CD4-positive, alpha-beta T cell treated with Interleukin-15 for 4 hours (primary cell): ENCODE measurements at regions not wholly inside any gene's neighbourhood (a gene's known extent, or its start where the extent isn't known, plus 50 kb on each side); places are given as distances from the start of the nearest gene placed in this dataset.

Experiments
- DNase-seq: peaks from one replicate; pipeline ENCODE4 v3.0.0-alpha.2; 2020; ENCODE audit warnings: low spot score

DNA sequence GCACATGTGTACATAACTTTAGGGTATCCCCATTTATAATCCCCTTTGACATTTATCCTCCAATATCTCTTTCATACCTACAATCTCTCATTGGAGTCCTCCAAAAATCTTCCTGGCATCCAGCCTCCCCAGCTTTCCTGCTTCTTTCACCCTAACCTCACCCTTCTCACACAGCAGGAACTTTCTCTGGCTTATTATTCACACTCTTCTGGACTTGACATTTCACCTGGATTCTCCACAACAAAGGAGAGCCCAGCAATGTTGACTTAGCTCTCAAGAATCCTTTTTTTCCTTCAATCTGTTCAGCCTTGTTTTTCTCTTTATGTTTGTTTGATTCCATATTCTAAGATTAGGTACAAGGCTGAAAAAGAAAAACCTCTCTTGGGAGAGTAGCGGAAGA is 783.6 kb upstream of the ACVR2A start:
- no peak for DNase-seq

DNA sequence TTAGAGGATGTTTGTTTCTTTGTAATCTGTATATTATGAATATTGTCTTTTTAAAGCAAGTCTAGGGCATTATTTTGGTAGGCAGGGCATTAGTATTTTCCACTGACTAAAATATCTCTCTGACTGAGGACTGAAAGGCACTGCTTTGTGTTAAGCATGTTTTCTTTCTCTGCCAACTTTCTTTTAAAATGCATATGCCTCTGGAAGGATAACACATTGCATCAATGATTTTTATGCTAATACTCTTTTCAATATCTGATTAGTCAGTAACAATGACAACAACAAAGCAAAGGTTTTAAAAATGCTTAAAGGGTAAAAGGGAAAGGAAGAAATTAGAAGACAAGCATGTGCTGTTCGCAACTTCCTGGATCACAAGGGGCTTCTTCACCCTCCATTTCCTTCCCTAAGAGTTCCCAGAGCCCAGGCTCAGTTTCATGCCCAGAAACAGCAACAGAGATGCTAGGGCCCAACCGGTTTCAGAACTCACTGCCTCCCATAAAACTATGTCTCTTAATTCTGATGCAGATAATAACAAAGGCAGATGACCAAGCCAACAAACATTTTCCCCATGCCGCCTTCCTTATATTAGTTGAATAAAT is 786.8 kb upstream of the ACVR2A start:
- DNase-seq = no peak

DNA sequence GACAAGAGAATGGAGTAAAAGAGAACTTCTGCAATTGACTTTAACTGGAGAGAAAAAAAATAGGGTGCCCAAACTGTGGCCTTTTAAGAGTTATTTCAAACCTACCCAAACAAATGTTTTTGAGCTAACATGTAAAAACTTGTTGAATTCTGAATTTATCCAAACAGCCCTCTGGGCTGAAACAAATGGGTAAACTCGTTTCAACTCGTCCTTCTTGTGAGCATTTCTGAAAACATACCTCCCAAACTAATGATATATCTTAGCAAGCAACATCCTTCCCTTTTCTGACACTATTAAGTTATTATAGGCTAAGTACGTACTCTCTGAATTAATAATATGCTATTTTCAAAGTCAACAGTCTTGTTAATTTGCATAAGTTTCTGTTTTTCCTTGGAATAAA is 793.0 kb upstream of the ACVR2A start:
- no peak for DNase-seq

DNA sequence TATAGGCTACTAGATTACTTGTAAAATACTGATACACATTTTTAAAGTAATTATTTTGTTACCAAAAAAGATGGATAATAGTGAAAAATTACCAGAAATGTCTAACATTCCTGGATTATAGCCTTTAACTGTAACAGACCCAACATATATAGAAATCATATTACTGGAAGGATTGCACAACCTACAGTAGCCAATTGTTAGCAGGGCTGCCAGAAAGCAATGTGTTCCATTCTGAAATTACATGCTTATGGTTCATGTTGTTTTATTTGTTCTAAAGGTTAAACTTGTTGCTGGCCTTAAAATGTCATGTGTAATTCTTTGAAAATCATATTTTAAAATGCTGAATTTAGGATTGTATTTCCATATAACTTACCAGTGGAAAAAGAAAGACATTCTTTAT is 793.6 kb upstream of the ACVR2A start:
- no peak for DNase-seq

DNA sequence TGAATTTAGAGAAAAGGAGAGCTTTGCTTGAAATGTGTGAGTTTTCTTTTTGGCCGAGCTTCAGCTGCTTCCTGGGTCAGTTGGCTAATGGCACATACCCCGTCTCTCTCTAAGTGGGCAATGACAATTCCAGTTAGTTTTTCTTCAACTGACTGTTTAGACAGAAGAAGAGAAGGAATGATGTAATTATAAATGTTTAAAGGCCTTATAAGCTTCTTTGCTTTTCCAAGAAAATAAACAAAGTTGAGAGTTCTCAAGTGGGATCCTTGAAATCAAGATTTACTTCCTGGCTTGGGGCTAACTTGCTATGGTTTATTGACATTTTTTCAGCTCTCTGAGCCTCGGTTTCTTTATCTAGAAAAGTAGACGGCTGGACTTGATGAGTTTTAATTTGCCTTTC is 794.9 kb upstream of the ACVR2A start:
- DNase-seq = no peak

DNA sequence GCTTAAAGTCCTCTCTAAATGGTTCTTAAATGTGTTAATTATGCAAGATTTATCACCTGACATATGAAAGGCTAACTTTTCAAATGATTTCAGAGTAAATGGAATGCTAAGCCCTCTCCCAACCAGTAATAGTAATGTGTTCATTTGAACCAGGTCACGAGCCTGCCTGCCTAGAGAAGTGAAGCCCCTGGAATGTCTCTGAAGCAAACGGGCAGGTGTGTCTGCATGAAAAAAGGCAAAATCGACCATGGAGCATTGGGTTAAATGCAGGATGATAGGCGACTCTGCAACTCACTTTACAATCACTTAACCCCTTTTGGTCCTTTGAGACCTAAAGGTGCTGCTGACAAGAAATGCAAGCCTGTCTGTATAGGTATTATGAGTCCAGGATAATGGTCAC is 798.4 kb upstream of the ACVR2A start:
- no peak for DNase-seq

DNA sequence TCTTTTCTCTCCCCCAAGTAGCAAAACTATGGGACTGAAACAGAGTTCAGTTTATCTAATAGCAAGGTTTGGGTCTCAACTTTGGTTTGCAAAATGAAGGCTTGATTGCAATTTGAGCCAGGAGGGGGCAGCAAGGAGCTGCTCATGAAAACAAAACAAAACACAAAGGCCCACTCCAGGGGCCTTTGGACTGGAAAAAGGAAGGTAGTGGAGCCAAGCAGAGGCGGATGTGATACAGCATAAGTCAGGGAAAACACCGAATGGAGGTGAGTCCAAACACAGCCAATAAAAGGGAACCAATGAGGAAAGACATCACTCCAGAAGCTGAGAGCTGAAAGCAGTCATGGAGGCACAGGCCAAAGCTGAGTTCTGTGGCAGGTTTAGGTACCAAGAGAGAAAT is 799.7 kb upstream of the ACVR2A start:
- DNase-seq = peak; percentile 21

DNA sequence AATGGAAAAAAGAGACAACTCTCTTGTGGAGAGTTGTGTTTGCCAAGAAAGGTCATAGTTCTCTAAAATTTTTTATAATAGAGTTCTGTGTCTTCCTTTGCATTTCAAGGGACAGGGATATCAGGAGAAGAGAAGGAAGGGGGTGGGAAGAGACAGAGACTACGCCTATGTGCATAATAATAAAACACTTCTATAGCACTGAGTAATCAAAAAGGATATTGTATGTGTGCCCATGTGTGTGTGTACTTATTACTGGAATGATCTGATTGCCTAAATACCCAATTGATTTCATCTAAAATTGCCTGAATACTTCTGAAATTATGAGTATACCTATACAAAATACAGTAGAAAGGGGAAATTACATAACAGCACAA is 803.7 kb upstream of the ACVR2A start:
- DNase-seq = no peak

DNA sequence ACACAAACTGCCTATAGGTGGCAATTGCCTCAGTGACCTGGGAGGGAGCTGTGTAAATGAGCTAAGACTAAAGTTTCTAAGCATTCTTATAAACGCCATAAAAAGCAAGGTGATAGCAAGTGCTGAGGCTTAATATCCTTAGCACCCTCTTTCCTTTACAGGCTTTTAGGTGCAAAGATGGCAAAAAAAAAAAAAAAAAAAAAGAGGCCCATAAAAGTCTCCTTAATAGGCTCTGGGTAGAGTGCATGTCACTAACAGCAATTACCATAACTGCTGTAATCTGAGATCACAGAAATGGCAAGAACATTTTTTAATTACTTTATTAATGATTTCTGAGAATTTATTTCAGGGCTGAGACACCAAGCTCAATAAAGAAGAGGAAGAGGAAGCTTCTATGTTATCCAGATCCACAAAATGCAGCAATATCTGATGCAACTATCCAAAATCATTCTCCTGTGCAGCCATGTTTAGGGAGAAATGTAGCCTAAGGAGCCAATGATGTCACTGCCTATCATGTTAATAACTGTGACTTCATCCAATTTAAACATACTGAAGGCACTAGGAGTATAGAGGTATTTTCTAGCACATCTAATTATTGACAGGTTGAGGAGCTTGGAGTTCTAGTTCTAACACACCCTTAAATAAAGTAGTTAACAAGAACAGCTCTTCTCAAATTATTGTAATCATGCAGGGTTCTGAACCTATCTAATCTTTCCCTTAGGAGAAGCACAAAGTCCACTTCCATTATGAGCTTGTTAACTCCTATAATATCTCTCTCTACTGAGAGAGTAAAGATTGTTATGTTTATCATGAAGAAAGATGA is 804.3 kb upstream of the ACVR2A start:
- no peak for DNase-seq

DNA sequence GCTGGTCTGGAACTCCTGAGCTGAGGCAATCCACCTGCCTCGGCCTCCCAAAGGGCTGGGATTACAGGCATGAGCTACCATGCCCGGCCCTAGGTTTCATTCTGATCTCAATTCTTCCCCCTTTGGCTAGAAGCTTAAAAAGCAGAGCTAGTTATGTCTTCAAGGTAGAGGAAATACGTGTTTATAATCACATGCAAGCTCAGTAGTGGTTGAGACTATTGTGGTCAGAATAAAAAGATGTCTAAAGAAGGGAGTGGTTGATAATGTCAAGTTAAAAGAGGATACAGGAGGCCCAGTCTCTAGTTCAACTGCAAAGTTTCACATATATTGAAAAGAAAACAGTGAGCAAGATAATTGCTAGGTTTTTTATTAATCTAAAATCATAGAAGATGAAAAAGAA is 807.8 kb upstream of the ACVR2A start:
- DNase-seq = no peak

DNA sequence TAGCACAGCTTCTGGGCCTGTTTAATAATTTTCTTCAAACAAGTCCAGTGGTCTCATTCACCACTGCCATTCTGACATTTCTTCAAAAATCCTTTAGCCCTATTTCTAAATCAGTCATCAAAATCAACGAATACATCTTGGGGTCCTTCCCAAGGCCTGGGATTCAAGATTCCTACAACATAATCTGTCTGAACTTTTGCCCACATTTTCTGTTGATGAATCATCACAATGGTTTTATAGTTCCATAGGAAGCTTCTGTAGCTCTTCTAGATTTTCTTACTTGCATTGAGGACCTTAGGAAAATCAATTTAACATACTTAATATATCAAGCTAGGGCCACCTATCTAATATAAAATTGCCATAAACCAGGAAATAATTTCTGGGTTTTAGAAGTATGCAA is 811.8 kb upstream of the ACVR2A start:
- DNase-seq = no peak

DNA sequence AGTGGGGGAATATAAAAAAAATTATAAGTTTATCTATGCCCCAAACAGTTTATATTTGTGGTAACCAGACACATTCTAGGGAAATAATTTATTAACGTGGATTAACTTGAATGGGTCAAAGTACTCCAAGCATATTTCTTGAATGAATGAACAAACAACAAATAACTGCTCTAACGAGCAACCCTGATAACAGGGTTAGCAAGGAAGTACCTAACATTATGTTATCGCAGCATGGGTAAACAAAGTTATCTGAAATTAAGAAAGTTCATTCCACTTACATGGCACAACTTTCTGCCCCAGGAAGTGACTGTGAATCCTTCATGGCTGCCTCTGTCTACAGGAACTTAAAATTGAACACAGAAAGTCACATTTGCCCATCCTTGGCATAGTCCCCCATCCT is 812.9 kb upstream of the ACVR2A start:
- DNase-seq = no peak

DNA sequence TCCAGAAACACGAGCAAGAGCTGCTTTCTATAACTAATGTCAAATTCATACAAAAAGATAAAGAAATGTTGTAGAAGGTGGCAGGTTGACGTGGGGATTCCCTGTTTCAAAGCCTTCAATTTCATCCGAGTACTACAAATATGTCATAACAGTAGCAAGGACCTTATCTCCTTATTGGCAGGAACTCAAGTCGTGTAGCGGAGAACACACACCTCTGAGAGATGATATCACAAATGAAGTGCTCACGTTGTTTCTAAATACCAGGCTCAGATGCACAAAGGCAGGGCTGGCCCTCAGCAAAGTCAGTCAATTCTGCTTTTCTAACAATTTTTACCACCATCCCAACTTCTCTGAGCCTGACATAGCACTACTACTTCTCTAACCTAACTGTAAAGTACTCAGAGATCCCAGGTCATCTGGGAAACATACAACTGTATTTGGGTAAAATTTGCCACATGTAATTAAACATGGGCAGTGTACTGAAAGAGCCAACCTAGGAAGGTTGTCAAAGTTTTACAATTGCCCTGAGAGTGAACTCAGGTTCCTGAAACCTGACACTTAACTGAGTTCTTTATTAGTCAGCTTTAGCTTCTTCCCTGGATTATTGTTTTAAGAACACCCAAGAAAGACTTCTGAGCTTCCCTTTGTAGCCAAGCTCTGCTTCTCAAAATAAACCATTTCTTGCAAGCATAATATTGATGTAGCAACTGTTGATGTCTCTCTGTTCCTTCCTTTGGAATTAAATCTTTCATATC is 813.7 kb upstream of the ACVR2A start:
- DNase-seq = no peak

DNA sequence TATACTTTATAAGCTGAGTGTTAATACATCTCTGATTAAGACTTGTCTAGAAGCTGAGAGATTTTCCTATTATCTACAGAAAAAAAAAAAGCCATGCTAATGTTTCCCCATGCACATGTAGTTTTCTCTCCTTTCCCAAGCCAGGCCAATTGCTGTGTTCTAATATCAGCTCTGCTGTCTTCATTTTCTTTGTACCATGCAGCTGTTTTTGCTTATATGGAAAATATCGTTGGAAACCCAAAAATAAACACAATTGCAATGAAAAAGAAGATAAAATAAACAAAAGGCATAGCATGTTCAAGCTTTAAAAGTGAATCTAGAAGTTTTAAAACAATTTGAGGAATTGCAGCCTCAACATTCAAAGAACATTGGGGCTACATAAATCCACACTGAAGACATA is 817.4 kb upstream of the ACVR2A start:
- no peak for DNase-seq

DNA sequence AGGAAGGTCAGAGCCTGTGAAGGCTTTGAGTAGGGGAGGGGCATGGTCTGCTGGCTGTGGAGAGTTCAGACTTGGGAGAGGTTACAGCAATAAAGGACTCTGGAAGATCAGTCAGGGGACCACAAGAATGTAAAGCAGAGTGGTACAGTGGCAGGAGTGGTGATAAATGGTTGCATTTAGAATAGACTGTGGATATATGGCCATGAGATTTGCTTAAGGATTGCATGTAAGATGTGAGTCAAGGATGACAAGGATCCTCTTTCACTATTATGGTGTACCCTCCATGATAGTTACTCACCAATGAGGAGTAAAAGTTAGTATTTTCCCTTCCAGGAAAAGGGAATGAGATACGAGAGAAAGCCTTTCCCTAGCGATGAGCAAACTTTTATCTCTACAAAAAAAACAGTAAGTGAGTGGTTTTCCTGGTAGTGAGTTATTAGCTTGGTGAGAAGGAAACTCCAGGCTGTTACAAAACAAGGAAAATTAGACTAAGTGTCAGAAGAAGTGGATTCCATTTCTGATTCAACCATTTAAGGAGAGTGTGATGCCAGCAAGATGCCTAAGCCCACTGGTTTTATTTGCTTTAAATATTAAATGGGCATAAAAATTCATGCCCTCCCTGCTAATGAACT is 818.0 kb upstream of the ACVR2A start:
- DNase-seq = no peak

DNA sequence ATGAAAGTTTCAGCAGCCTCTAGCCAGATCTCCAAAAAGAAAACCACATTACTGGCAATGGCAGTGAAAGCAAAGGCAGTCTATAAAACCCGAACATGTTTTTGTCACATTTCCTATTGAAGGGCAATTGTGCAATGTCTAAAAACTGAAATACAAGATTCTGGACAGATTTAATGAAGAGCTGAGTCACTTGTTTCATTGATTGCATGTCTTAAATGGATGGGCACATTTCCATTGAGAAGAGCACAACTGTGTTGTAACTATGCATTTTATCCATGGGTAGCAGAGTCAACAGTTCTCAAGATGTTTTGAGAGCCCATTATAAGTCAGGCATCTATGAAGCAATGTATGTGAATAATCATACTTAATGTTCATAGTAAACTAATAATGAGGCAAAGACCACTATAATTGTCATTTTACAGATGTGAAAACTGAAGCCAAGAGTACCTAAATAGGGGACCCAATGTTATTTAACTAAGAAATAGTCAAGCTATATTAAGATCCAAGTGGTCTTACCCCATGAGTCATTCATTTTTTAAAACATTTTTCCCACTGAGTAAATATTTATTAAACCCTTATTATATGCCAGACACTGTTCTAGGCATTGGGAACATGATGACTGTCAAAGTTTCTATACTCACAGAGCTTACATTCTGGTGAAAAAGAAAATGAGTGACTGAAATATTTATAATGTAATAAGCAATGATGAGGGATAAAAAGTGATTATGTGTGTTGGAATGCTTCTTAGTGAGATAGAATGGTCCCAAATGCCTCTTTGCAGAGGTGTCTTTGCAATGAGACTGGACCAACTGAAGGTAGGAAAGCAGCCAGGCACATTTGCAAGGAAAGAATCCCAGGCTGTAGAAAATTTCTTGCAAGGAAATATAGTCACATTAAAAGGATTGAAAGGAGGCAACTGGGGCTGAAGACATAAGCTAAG is 818.9 kb upstream of the ACVR2A start:
- no peak for DNase-seq

DNA sequence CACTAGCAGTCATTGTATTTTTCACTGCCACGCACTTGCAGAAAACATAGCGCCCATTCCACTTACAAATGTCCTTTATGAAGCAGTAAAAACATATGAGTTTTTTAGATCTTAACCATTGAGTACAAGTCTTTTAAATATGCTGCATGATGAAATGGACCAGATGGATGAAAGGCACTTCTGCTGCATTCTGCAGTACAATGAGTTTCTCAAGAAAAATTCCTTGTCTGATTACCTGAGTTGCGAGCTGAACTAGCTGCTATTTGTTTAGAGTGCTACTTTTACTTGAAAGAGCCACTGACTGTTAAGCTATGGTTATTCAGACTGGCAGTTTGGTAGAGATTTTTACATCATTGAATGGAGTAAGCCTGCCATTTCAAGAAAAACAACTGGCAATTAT is 825.5 kb upstream of the ACVR2A start:
- DNase-seq = no peak

DNA sequence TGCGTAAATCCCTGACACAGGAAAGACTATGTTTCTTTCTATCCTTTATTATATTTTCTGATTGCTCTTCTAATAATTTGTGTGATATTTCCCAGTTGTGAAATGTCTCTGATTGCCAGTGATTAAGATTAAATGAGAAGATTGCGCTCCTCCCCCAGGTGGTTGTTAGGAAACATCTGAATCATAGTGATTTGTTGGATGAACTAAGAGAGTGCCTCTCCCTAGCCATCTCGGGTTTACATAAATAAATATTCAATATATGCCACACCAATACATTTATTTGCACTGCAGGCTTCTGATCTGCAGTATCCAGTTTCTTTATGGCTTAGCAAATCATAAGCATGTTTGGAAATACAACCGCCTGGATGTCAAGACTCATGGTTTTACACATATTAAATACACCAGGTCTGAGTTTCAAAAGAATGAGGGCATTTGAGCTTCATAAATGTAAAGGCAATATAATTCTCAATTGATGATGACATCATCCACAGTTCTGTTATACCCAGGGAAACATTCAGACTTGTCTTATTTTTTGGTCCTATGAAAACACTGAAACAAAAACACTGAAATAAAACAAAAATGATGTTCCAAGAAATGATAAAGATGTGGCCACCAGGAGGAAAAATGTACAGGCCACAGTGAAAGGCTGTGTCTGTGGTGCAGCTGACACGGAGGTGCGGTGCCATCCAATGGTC is 826.7 kb upstream of the ACVR2A start:
- no peak for DNase-seq

DNA sequence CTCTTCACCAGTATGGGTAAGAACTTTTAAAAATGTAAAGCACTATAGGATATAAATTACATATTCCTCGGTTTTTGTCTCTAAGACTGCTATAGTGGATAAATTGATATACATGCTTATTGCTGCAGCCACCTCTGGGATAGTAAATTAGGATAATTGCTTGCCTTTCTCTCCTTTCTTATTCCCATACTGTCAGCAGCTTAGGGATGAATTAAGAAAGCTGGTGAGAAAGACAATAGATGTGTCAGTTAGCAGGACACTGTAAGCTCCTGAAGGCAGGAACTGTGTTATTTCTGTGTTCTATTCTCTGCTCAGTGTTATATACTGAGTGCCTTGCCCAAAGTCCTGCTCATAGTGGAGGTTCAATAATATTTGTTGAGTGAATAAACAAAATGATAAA is 828.6 kb upstream of the ACVR2A start:
- DNase-seq = no peak

DNA sequence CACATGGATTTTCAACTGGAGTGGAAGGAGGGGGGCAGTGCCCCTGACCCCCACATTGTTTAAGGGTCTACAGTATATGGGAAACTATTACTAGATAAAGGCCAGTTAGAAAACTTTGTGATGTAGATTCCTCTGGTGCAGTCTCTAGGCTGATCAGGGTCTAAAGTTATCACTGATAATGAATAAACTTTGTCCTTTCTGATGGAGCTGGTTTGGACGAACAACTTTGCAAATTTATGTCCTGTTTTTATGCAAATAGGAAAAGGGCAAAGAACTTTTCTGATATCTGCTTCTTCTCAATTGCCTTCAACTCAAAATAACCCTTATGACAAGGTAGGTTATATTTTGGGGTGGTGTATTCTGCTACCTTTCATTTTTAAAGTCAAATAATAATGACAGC is 829.2 kb upstream of the ACVR2A start:
- DNase-seq = no peak
